ENCODE measurements at regions not wholly inside any gene's neighbourhood (a gene's known extent, or its start where the extent isn't known, plus 50 kb on each side); places are given as distances from the start of the nearest gene placed in this dataset.

- no peak for TF ChIP-seq SREBF2 (IDR thresholded peaks at IDR 0.05; ENCODE audit: low read length)
- TF ChIP-seq STAT3 (IDR thresholded peaks at IDR 0.05; ENCODE audit: low read depth, low read length) = no peak
- TF ChIP-seq NFYB (IDR thresholded peaks at IDR 0.05; ENCODE audit: insufficient read depth, low read depth, low read length) = no peak
These were observed 214.3 kb downstream of the EFCAB11 start (continued) for GRCh38 chr14:89740241-89740640.

GRCh38 chr14:89736881-89737280, 217.6 kb downstream of the EFCAB11 start:
- Histone ChIP-seq H3K4me3 (no peak overlapping the region), H3K36me3 (ENCODE audit: control insufficient read depth in 2 of 2, insufficient read depth in 2 of 2, low read length in 1 of 2) (no peaks in the 10 kb centered on the region), H2AFZ (ENCODE audit: control insufficient read depth, low read depth, low read length) (no peak overlapping the region), H3K4me1 (ENCODE audit: control insufficient read depth, insufficient read depth, low read length) (no peaks in the 10 kb centered on the region), H4K20me1 (ENCODE audit: control insufficient read depth, insufficient read depth) (no peaks in the 10 kb centered on the region), H3K9ac (ENCODE audit: control insufficient read depth, insufficient read depth, low read length) (no peak overlapping the region), H3K9me3 (replicated peaks; ENCODE audit: control insufficient read depth, insufficient read depth, low read length) (no peaks in the 10 kb centered on the region; the same call in 2 of the 3 replicates), H3K27me3 (replicated peaks in 1 of 2; ENCODE audit: control insufficient read depth in 2 of 2, insufficient read depth in 2 of 2, low read length in 1 of 2) (no peaks in the 10 kb centered on the region), H3K79me2 (ENCODE audit: control insufficient read depth, insufficient read depth, low read length) (no peaks in the 10 kb centered on the region), H3K4me2 (ENCODE audit: control insufficient read depth, insufficient read depth) (no peak overlapping the region), H3K27ac (ENCODE audit: control insufficient read depth, insufficient read depth) (no peak overlapping the region)
- RAD21 ChIA-PET (ENCODE audit: unreplicated experiment) = no interaction called here
- BruUV-seq (replicated peaks) = no TSS peak
- FAIRE-seq = no peak
- POLR2A ChIA-PET = no interaction called here
- ATAC-seq = no peak
- CTCF ChIA-PET = no interaction called here
- DNase-seq (ENCODE audit: low read depth, low spot score) = no peak
- WGBS (ENCODE audit: insufficient coverage, insufficient replicate concordance, low lambda C conversion rate, missing lambda C conversion rate) = 71% methylated on average over 4 of the region's 4 CpGs
- intact Hi-C loops (cut with micrococcal nuclease; ENCODE audit: unreplicated experiment) (no loop called here), in situ Hi-C loops (cut with MboI) (no loop called here)
- SMC1A ChIA-PET (ENCODE audit: uncharacterized antibody, unreplicated experiment) = no interaction called here
- no peak for TF ChIP-seq POU2F2 (IDR thresholded peaks at IDR 0.05; ENCODE audit: borderline replicate concordance, low read depth, low read length)
- no peak for TF ChIP-seq TCF7 (IDR thresholded peaks at IDR 0.05; ENCODE audit: borderline replicate concordance)
- TF ChIP-seq HCFC1 (IDR thresholded peaks at IDR 0.05; ENCODE audit: low read length) = no peak
- no peak for TF ChIP-seq IRF5 (IDR thresholded peaks at IDR 0.05; ENCODE audit: borderline replicate concordance)

Measured in GM12878 (cell line).